ENCODE measurements at regions not wholly inside any gene's neighbourhood (a gene's known extent, or its start where the extent isn't known, plus 50 kb on each side); places are given as distances from the start of the nearest gene placed in this dataset.

DNA sequence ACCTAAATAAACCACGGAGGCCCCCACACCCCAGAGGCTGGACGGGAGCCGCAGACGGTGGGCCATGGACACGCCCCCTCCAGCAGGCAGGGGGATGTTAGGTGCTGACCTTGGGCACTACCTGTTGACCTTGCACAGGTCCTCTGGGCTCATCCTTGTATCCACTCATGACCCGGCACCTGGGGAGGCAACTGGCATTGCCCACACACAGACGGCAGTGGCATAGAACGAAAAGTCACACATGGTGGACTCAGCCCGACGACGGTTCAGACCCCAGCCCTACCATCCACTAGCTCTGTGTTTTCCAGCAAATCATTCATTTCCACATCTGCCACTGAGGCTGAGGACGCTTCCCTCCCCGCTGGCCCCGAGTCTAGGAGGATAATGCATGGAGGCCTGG, 247.7 kb upstream of the PPP2R2D start:
- DNase-seq: no peak

GRCh38 chr10:131653554-131654470, 247.0 kb upstream of the PPP2R2D start:
- no peak for DNase-seq

DNA sequence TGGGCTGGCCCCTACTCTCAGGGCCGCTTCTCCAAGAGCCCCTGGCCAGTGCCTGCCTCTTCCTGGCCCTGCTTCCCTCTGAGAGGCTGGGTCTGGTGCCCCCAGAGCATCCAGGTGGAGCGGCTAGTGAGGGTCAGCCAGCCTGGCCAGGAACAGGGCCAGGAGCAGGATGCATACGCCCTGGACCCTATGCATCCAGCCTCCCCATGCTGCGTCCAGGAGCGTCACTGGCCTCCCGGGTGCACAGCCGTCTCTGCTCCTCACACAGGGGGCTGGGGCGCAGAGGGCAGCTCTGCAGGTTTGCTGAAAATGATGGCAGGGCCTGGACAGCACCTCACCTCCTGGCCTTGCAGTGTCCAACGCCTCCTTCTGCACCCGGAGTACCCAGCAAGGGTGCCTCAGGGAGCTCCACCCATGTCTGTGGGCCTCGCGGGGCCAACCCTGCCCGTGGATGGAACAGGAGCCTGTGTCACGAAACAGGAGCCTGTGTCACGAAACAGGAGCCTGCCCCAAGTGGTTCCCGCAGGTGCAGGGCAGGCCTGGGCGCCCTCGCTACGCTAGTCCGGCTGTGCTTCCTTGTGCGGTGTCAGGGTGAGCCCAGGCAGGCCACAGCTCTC, 246.2 kb upstream of the PPP2R2D start:
- DNase-seq: no peak

- no peak for DNase-seq
Observed at GRCh38 chr10:131655101-131655849, 245.5 kb upstream of the PPP2R2D start.

DNA sequence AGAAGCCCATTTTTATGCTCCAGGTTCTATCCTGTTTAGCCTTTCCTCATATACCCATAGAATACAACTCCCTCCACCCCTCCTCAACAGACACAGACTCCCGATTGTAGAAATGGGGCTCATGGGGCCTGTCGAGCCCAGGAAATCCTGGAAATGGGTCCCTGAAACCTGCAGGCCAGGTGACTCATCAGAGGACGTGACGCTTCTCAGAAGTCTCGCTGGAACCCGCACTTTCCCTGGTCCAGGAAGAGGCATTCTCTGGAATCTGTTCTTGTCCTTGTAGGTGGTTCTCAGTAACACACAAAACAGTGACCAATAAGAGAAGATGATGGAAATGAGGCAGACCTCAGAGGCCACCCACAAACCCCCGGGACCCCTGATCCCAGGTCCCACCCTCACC, 244.8 kb upstream of the PPP2R2D start:
- no peak for DNase-seq

DNA sequence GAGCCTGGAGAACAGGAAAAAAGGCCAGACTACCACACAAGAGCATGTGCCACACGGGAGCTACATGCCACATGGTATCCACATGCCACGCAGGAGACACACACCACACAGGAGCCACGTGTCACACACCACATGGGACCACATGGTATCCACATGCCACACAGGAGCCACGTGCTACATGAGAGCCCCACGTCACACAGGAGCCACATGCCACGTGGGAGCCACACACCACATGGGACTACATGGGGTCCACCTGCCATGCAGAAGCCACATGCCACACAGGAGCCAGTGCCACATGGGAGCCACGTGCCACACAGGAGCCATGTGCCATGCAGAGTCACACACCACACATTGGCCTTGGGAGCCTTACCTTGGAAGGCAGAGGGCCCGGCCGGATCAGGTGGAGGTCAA, 244.4 kb upstream of the PPP2R2D start:
- no peak for DNase-seq

DNA sequence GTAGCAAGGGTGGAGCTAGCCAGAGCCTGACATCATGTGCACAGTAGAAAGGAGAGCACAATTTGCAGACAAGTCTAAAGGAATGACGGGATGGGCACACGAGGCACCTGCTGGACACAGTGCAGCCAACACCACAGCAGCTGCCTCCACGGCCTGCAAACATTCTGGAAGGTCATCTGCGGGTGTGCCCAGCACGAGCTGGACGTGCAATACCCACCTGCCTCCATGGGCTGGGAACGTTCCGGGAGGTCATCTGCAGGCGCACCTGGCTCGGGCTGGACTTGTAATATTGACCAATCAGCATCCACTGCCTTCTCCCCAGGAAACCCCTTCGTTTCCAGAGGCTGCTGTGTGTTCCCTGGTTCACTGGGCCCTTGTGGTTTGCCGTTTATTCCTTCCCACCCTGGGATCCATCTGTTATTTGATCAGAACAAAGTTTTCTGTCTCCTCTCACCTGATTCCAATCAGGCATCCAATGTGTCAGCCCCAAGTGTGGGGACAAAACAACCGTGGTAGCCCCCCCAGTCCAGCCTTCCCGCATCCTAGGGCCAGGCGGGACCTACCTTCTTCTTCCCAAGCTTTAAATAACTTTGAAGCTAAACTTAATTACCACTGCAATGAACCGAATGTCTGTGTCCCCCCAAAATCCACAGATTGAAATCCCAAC, 243.4 kb upstream of the PPP2R2D start:
- no peak for DNase-seq

DNA sequence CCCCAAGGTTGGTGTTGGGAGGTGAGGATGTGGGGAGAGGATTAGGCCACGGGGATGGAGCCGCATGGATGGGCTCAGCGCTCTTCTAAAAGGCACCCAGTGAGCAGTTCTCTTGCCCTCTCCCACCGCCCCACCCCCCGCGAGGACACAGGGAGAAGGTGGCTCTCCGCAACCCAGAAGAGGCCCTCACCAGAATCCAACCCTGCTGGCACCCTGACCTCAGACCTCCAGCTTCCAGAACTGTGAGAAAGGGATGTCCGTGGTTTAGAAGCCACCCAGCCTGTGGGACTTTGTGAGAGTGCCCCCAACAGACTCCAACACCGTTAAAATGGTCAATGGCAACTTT, 242.8 kb upstream of the PPP2R2D start:
- DNase-seq: no peak

- DNase-seq: no peak
Observed at GRCh38 chr10:131658476-131659110, 242.2 kb upstream of the PPP2R2D start.

- no peak for DNase-seq
Observed at GRCh38 chr10:131660427-131660826, 240.4 kb upstream of the PPP2R2D start.

GRCh38 chr10:131662851-131663250, 238.0 kb upstream of the PPP2R2D start:
- DNase-seq: no peak

DNA sequence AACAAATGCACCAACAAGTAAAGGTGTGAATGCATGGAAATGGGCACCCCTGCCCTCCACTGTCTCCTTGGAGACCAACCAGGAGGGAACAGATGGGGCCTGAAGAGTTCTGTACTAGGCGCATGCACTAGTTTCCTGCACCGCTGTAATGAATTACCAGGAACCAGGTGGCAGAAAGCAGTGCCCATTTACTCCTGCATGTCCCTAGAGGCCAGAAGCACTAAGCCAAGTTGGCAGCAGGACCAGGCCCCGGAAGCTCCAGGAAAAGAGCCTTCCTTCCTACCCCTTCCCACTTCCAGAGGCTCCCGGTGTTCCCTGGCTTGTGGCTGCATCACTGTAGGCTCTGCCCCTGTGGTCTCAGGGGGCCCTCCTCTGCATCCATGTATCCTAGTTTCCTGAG, 237.5 kb upstream of the PPP2R2D start:
- DNase-seq: no peak

DNA sequence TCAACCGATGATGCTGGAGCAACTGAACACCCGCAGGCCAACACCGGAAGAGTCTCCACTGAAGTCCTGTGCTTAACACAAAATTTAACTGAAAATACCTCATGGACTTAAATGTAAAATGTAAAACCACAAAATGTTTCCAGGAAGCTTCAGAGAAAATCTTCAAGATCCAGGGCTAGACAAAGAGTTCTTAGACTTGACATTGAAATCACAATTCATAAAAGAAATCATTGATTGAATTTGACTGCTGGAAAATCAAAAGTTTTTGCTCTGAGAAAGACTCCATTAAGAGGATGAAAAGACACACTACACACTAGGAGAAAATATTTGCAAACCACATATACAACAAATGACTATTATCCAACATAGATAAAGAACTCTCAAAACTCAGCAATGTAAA, 234.7 kb upstream of the PPP2R2D start:
- no peak for DNase-seq

GRCh38 chr10:131667047-131667446, 233.8 kb upstream of the PPP2R2D start:
- no peak for DNase-seq

- DNase-seq: no peak
Observed at GRCh38 chr10:131667561-131667960, 233.2 kb upstream of the PPP2R2D start.

DNA sequence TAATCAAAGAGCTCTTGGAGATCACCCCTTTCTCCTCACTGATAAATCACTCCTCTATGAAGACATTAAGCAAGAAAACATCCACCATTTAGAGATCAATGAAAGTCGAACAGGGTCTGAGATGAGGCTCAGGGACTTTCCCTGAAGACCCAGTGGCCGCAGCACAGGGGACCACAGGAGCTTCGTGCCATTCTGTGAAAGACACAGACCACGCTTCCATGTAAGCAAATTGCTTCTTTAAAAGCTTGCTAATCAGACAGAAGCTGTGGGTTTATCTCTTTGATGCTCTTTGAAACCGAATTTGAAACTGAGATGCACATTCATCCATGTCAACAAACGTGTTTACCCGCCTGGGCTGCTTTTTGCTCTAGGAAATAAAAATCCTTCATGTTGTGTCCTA, 231.9 kb upstream of the PPP2R2D start:
- no peak for DNase-seq

- no peak for DNase-seq
Observed at GRCh38 chr10:131669838-131670237, 231.0 kb upstream of the PPP2R2D start.

DNA sequence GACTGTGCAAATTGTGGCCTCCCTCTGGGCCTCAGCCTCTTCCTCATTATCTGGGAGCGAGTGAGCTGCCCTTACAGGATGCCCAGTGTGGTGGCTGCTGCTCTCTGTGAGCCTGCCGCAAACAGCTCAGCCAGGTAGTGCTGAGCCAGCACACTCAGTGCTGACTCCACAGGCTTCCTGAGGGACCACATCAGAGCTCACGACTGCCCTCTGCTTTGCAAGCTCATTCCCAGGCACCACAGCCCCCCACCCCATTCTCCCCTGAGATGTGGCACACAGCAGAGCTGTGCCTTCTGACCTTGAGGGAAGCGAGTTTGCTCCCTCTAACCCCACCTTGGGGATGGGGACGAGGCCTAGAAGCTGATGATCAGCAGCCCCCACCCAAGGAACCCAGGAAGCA, 230.5 kb upstream of the PPP2R2D start:
- no peak for DNase-seq

- no peak for DNase-seq
Observed at GRCh38 chr10:131673396-131673795, 227.4 kb upstream of the PPP2R2D start.

DNA sequence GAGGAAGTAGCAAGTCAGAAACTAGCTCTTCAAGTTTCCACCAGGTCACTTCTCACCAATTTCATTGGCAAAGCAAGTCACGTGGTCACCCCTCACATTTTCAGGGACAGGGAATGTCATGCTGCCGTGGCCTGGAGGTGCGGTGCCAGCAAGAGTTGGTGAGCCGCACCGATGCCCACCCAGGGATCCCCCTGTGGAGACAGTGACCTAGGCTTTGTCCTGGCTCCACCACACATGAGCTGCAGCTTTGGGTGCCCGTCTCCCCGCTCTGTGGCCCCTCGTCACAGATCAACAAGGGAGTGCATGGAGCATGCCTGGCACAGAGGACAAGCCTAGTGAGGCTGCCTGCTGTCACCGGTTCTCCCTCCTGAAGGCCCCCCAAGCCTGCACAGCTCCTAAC, 226.7 kb upstream of the PPP2R2D start:
- DNase-seq: no peak

DNA sequence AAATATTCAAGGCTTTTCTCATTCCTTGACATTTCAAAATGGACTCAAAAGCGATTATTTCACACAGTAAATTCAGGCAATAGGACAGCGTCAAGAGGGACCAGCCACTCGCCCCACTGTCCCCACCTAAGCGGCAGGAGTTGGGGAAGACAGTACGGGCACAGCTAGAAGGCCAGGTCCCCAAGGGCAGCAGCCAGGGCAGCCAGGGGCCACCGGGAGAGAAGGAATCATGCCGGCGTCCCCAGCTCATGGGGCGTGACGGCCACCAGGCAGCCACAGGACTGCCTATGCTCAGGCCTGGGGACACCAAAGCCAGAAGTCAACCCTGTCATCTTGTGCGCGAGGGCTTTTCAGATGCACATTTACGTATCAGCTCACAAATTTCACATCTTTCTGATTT, 225.7 kb upstream of the PPP2R2D start:
- DNase-seq: no peak

DNA sequence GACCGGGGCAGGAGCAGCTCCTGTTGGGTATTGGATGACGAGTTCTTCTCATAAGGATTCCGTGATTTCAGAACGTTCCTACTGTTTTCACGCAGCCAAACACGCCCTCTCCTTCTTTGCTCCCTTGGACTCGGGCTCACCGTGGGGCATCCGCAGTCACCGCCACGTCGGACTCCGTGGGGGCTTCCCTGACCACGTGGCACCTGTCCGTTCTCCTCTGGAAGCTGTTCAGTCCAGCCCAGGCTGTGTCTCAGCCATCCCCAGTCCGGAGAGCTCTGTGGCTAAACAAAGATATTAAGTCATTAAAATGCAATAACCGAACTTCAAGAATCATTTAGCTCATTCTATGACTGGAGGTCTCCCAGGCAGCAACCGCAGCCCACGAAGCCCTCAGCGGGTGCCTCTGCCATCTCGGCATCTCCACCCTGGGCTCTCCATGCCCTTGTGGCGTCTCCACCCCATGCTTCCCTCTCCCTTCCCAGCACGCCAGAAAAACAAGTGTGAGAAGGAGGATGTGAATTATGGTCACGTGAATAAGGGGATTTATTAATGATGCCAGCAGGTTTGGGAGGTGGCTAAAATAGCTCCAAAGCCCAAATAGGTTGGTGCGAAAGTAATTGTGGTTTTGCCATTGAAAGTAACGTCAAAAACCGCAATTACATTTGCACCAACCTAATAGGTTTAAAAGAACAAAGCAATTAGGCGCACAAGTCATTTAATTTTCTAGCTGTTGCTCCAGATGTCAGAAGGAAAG, 224.6 kb upstream of the PPP2R2D start:
- no peak for DNase-seq

All from activated CD4-positive, alpha-beta T cell treated with anti-CD3 and anti-CD28 coated beads, Interleukin-2, amount 50 U/mL, for 16 hours (primary cell).